ENCODE measurements at regions not wholly inside any gene's neighbourhood (a gene's known extent, or its start where the extent isn't known, plus 50 kb on each side); places are given as distances from the start of the nearest gene placed in this dataset.
"Not testable (repeated sequence)": the region's sequence is repeated elsewhere in the genome, so short reads cannot be mapped to it uniquely, and the experiment has no call there.

- WGBS, 4 donors = 75 to 82% (median 77%) methylated on average over 1 to 2 of the region's 2 CpGs
- H3K9me3 ChIP-seq (replicated peaks in 1 of 3) = no peaks in the 10 kb centered on the region
- peaks cover 20% of the 10 kb centered on the region for H3K27me3 ChIP-seq
- DNase-seq = no peak
- no peaks in the 10 kb centered on the region for H3K36me3 ChIP-seq (replicated peaks in 1 of 2)
- H3K27ac ChIP-seq = no peak overlapping the region
- H3K4me1 ChIP-seq (replicated peaks in 1 of 2) = no peaks in the 10 kb centered on the region
- intact Hi-C loops (cut with DNase I) = no loop called here
- no peak for TF ChIP-seq POLR2A (IDR thresholded peaks at IDR 0.05)
- TF ChIP-seq, protein P1, sequence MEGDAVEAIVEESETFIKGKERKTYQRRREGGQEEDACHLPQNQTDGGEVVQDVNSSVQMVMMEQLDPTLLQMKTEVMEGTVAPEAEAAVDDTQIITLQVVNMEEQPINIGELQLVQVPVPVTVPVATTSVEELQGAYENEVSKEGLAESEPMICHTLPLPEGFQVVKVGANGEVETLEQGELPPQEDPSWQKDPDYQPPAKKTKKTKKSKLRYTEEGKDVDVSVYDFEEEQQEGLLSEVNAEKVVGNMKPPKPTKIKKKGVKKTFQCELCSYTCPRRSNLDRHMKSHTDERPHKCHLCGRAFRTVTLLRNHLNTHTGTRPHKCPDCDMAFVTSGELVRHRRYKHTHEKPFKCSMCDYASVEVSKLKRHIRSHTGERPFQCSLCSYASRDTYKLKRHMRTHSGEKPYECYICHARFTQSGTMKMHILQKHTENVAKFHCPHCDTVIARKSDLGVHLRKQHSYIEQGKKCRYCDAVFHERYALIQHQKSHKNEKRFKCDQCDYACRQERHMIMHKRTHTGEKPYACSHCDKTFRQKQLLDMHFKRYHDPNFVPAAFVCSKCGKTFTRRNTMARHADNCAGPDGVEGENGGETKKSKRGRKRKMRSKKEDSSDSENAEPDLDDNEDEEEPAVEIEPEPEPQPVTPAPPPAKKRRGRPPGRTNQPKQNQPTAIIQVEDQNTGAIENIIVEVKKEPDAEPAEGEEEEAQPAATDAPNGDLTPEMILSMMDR (IDR thresholded peaks at IDR 0.05) = no peak
- H3K4me3 ChIP-seq = no peak overlapping the region
Measured at GRCh38 chrX:40530509-40530908, 50.3 kb upstream of the ATP6AP2 start.

- Histone ChIP-seq H3K4me3 (no peak overlapping the region), H3K27me3 (peaks cover 20% of the 10 kb centered on the region), H3K27ac (no peak overlapping the region), H3K9me3 (replicated peaks in 1 of 3) (no peaks in the 10 kb centered on the region), H3K4me1 (replicated peaks in 1 of 2) (peaks cover 0 to 2% of the 10 kb centered on the region in 2 donors), H3K36me3 (replicated peaks in 1 of 2) (no peaks in the 10 kb centered on the region)
- intact Hi-C loops (cut with DNase I) = no loop called here
- 91 to 100% (median 94%) methylated on average over 1 to 3 of the region's 3 CpGs for WGBS, 4 donors
- no peak for DNase-seq
- TF ChIP-seq, protein P1 (IDR thresholded peaks at IDR 0.05) = no peak
- no peak for TF ChIP-seq POLR2A (IDR thresholded peaks at IDR 0.05)
Measured at GRCh38 chrX:40527543-40527942, 53.2 kb upstream of the ATP6AP2 start.

- H3K27me3 ChIP-seq = peaks cover 20% of the 10 kb centered on the region
- no peaks in the 10 kb centered on the region for H3K9me3 ChIP-seq (replicated peaks in 1 of 3)
- H3K27ac ChIP-seq = no peak overlapping the region
- whole genome bisulfite sequencing, 4 donors = 82 to 89% (median 87%) methylated on average over 2 of the region's 2 CpGs
- H3K4me1 ChIP-seq (replicated peaks in 1 of 2) = peaks cover 0 to 2% of the 10 kb centered on the region in 2 donors
- DNase-seq = no peak
- intact Hi-C loops (cut with DNase I) = no loop called here
- no peaks in the 10 kb centered on the region for H3K36me3 ChIP-seq (replicated peaks in 1 of 2)
- TF ChIP-seq POLR2A (IDR thresholded peaks at IDR 0.05) = no peak
- TF ChIP-seq, protein P1 (IDR thresholded peaks at IDR 0.05) = no peak
- no peak overlapping the region for H3K4me3 ChIP-seq
Measured at GRCh38 chrX:40526412-40526811, 54.4 kb upstream of the ATP6AP2 start.

- H3K36me3 ChIP-seq (replicated peaks in 1 of 2); intact Hi-C loops (cut with DNase I); H3K27ac ChIP-seq; H3K4me1 ChIP-seq (replicated peaks in 1 of 2); H3K4me3 ChIP-seq; H3K9me3 ChIP-seq (replicated peaks in 1 of 3); DNase-seq: not testable (repeated sequence)
- WGBS, 4 donors = 71 to 95% (median 79%) methylated on average over 1 of the region's 1 CpG; no CpG with 5 or more reads in 1 of the 4 donors
- H3K27me3 ChIP-seq = peaks cover 20% of the 10 kb centered on the region
Measured at GRCh38 chrX:40525901-40526300, 54.9 kb upstream of the ATP6AP2 start.

GRCh38 chrX:40524423-40524822 lies 56.3 kb upstream of the ATP6AP2 start:
- intact Hi-C loops (cut with DNase I) = no loop called here
- no peak for DNase-seq
- TF ChIP-seq, protein P1 (IDR thresholded peaks at IDR 0.05) = no peak
- no peak for TF ChIP-seq POLR2A (IDR thresholded peaks at IDR 0.05)
- H3K9me3 ChIP-seq (replicated peaks in 1 of 3) = no peaks in the 10 kb centered on the region
- no peaks in the 10 kb centered on the region for H3K36me3 ChIP-seq (replicated peaks in 1 of 2)
- H3K27ac ChIP-seq = no peak overlapping the region
- H3K27me3 ChIP-seq = peaks cover 20% of the 10 kb centered on the region
- H3K4me3 ChIP-seq = no peak overlapping the region
- H3K4me1 ChIP-seq (replicated peaks in 1 of 2) = peaks cover 0 to 2% of the 10 kb centered on the region in 2 donors
- 81 to 100% (median 100%) methylated on average over 1 of the region's 1 CpG; no CpG with 5 or more reads in 1 of the 4 donors for WGBS, 4 donors

Measured in adrenal gland (tissue), 9 donors.